ENCODE measurements at regions not wholly inside any gene's neighbourhood (a gene's known extent, or its start where the extent isn't known, plus 50 kb on each side); places are given as distances from the start of the nearest gene placed in this dataset.

GRCh38 chr12:115598871-115599811 is 678.4 kb downstream of the MED13L start:
- no peaks in the 10 kb centered on the region for H3K36me3 Mint-ChIP-seq
- no peaks in the 10 kb centered on the region for H3K4me1 Mint-ChIP-seq (ENCODE audit: low read depth)
- peaks cover 3% of the 10 kb centered on the region for H3K9me3 Mint-ChIP-seq
- ChIA-PET CTCF (no interaction called here), POLR2A (no interaction called here)
- H3K27me3 Mint-ChIP-seq, result peaks cover 4% of the 10 kb centered on the region
- no peak for DNase-seq
- H3K27ac Mint-ChIP-seq, result no peak overlapping the region
- intact Hi-C loops (cut with micrococcal nuclease), result no loop called here
- H3K4me3 Mint-ChIP-seq, result no peak overlapping the region

GRCh38 chr12:115597157-115597712 is 680.3 kb downstream of the MED13L start:
- H3K4me1 Mint-ChIP-seq (ENCODE audit: low read depth), result no peaks in the 10 kb centered on the region

DNA sequence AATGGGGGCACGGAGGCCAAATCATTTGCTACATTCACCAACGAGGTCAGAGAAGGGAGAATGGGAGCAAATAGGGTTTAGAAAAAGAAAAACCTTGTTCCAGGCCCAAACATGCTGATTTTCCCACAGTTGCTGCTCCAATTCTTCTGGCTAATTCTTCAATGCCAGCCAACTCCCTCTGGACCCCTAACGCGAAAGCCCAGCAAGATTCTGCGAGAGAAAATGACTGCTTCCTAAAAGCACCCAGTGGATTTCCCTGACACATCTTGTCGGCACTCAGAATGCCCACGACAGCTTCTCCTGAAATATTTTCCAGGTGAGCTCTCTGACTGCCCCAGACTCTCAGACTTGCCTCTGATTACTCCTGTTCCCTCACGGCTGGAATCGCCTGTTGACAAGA is 689.4 kb downstream of the MED13L start:
- ChIA-PET CTCF (no interaction called here), POLR2A (no interaction called here)
- no peak overlapping the region for H3K27ac Mint-ChIP-seq
- H3K36me3 Mint-ChIP-seq, result no peaks in the 10 kb centered on the region
- no peaks in the 10 kb centered on the region for H3K27me3 Mint-ChIP-seq
- no peaks in the 10 kb centered on the region for H3K4me1 Mint-ChIP-seq (ENCODE audit: low read depth)
- H3K9me3 Mint-ChIP-seq, result peaks cover 13% of the 10 kb centered on the region
- H3K4me3 Mint-ChIP-seq, result no peak overlapping the region
- no peak for DNase-seq
- intact Hi-C loops (cut with micrococcal nuclease), result no loop called here

More at GRCh38 chr12:115597157-115597712, 680.3 kb downstream of the MED13L start:
- no peaks in the 10 kb centered on the region for H3K36me3 Mint-ChIP-seq
- ChIA-PET CTCF (no interaction called here), POLR2A (no interaction called here)
- peaks cover 3% of the 10 kb centered on the region for H3K9me3 Mint-ChIP-seq
- peak; percentile 9 for DNase-seq
- intact Hi-C loops (cut with micrococcal nuclease), result no loop called here
- H3K4me3 Mint-ChIP-seq, result no peak overlapping the region
- H3K27me3 Mint-ChIP-seq, result peaks cover 4% of the 10 kb centered on the region
- no peak overlapping the region for H3K27ac Mint-ChIP-seq

GRCh38 chr12:115584156-115584555 is 693.3 kb downstream of the MED13L start:
- ChIA-PET POLR2A (no interaction called here), CTCF (no interaction called here)
- no peak for DNase-seq
- intact Hi-C loops (cut with micrococcal nuclease), result no loop called here
- Mint-ChIP-seq H3K9me3 (peaks cover 13% of the 10 kb centered on the region), H3K36me3 (no peaks in the 10 kb centered on the region), H3K4me1 (ENCODE audit: low read depth) (no peaks in the 10 kb centered on the region), H3K27ac (no peak overlapping the region), H3K4me3 (no peak overlapping the region), H3K27me3 (peaks cover 1% of the 10 kb centered on the region)

DNA sequence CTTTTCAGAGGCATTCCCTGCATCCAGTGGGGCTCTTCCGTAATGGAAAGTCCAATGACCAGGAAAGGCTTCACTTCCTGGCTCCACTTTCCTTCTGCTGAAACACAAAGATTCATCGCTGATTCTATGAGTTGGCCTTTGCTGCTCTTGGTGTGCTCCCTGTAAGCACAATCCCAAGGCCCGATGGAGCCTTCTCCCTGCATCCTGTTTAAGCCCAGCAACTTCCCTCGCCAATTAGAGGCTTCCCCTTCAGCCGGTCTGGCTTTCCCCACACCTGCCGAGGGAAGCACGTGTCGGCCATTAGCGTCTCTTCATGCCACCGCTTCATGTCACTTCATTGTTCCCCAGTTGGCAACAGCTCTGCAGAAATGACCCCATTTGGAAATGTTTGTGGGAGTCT is 693.9 kb downstream of the MED13L start:
- DNase-seq, result no peak
- no peaks in the 10 kb centered on the region for H3K4me1 Mint-ChIP-seq (ENCODE audit: low read depth)
- ChIA-PET POLR2A (no interaction called here), CTCF (no interaction called here)
- H3K27ac Mint-ChIP-seq, result no peak overlapping the region
- H3K27me3 Mint-ChIP-seq, result peaks cover 1% of the 10 kb centered on the region
- no peaks in the 10 kb centered on the region for H3K36me3 Mint-ChIP-seq
- intact Hi-C loops (cut with micrococcal nuclease), result no loop called here
- no peak overlapping the region for H3K4me3 Mint-ChIP-seq
- H3K9me3 Mint-ChIP-seq, result peaks cover 11% of the 10 kb centered on the region

GRCh38 chr12:115577401-115577800 is 700.1 kb downstream of the MED13L start:
- intact Hi-C loops (cut with micrococcal nuclease), result no loop called here
- Mint-ChIP-seq H3K36me3 (no peaks in the 10 kb centered on the region), H3K4me3 (no peak overlapping the region), H3K9me3 (no peaks in the 10 kb centered on the region), H3K4me1 (ENCODE audit: low read depth) (no peaks in the 10 kb centered on the region), H3K27ac (no peak overlapping the region), H3K27me3 (peaks cover 1% of the 10 kb centered on the region)
- ChIA-PET POLR2A (no interaction called here), CTCF (no interaction called here)
- no peak for DNase-seq

DNA sequence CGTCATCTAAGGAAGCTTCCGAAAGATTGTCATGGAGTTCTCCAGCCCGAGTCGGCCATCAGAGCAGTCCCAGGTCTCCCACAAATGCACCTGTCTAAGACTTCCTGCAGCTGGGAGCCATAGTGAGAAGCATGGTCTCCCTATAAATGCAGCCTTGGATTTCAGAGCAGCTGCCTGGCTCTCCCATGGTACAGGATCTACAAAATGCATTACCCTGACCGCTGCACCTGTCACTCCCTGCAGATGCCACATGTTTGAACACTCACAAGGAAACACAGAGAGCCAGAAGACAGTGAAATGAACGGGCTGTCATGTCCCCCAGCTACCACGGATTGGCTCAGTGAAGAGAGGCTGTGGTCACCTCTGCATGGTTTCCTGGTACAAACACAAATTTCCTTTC is 702.7 kb downstream of the MED13L start:
- H3K27me3 Mint-ChIP-seq, result no peaks in the 10 kb centered on the region
- no peak overlapping the region for H3K4me3 Mint-ChIP-seq
- no peak overlapping the region for H3K27ac Mint-ChIP-seq
- ChIA-PET POLR2A (no interaction called here), CTCF (no interaction called here)
- no peaks in the 10 kb centered on the region for H3K4me1 Mint-ChIP-seq (ENCODE audit: low read depth)
- no peak for DNase-seq
- intact Hi-C loops (cut with micrococcal nuclease), result no loop called here
- H3K36me3 Mint-ChIP-seq, result no peaks in the 10 kb centered on the region
- no peaks in the 10 kb centered on the region for H3K9me3 Mint-ChIP-seq

DNA sequence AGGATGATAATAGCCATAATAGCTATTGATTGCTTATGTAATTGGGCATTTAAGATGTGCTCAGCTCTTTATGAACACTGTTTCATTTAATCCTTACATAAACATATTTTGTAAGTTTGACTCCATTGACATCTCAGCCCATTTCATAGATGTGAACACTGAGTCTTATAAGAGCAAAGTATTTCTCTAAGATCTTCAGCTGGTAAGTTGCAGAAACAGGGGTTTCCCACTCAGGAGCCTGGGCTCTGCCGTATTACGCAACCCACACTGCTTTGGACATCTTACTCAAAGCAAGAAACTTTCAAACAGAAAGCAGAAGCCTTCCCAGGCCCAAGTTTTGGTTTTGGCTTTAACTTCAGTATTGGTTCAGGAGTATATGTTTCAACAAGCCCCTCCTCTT is 705.1 kb downstream of the MED13L start:
- Mint-ChIP-seq H3K27ac (no peak overlapping the region), H3K36me3 (no peaks in the 10 kb centered on the region), H3K9me3 (no peaks in the 10 kb centered on the region), H3K4me3 (no peak overlapping the region), H3K27me3 (no peaks in the 10 kb centered on the region), H3K4me1 (ENCODE audit: low read depth) (no peaks in the 10 kb centered on the region)
- no peak for DNase-seq
- intact Hi-C loops (cut with micrococcal nuclease), result no loop called here
- CTCF ChIA-PET, result no interaction called here
- POLR2A ChIA-PET, result no interaction called here

DNA sequence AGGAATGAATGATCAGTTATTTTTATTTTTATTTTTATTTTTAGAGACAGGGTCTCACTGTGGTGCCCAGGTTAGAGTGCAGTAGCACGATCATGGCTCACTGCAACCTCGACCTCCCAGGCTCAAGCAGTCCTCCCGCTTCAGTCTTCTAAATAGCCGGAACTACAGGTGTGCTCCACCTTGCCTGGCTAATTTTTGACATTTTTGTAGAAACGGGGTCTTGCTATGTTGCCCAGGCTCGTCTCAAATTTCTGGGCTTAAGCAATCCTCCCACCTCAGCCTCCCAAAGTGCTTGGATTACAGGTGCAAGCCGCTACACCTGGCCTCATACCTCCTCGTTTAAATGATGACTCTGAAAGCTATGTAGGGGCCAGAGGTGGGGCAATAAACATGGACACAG is 706.0 kb downstream of the MED13L start:
- intact Hi-C loops (cut with micrococcal nuclease), result no loop called here
- Mint-ChIP-seq H3K36me3 (no peaks in the 10 kb centered on the region), H3K27me3 (no peaks in the 10 kb centered on the region), H3K4me1 (ENCODE audit: low read depth) (no peaks in the 10 kb centered on the region), H3K9me3 (no peaks in the 10 kb centered on the region), H3K4me3 (no peak overlapping the region), H3K27ac (no peak overlapping the region)
- ChIA-PET POLR2A (no interaction called here), CTCF (no interaction called here)
- DNase-seq, result no peak

DNA sequence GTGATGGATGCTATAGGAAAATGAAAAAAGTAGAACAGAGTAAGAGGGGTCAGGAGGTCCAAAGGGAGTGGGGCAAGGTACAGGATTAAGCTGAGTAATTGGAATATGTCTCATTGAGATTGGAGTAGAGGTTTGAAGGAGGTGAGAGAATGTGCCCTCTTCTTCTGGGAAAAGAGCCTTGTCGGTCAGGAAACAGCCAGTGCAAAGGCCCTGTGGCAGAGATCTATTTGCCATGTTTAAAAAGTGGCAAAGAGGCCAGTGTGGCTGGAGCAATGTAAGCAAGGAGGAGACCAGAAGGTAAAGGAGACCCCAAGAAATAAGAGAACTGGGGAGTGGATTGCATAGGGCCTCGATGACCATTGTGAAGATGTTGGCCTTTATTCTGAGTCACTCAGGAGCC is 706.5 kb downstream of the MED13L start:
- CTCF ChIA-PET, result no interaction called here

DNA sequence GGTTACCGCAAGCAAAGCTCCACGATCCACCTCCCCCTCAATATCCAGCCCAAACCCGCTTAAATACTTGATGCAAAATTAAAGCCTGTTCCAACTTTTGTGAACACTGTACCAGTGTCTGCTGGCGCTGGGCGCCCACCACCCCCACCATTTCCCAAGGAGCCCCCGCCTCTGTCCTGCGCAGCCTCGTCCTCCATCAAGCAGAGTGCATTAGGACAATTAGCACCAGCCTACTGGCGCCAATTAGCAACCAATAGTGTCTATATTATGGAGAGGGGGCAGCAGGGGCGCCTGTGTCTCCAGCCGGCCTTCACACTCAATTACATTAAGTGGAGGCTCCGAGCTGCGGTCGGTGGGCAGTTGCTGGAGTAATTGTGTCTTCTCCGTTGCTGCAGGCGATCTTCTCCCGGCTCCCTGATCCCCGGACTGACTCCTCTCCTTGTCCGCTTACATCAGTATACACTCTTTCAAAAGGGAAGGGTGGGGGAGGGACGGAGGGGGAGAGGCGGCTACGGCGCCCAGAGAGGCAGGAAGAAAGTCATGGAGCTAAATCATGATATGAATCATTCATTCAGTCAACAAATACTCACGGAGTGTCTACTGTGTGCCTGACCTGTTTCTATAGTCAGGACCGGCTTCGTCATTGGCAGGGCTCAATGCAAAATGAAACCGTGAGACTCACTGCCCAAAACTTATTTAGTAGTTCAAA is 707.3 kb downstream of the MED13L start:
- DNase-seq, result no peak
- POLR2A ChIA-PET, result no interaction called here
- Mint-ChIP-seq H3K36me3 (no peaks in the 10 kb centered on the region), H3K27me3 (no peaks in the 10 kb centered on the region), H3K4me3 (no peak overlapping the region), H3K9me3 (no peaks in the 10 kb centered on the region), H3K27ac (no peak overlapping the region), H3K4me1 (ENCODE audit: low read depth) (no peaks in the 10 kb centered on the region)
- intact Hi-C loops (cut with micrococcal nuclease), result no loop called here
- CTCF ChIA-PET, result no interaction called here

More for the DNA sequence above, 706.5 kb downstream of the MED13L start:
- Mint-ChIP-seq H3K4me1 (ENCODE audit: low read depth) (no peaks in the 10 kb centered on the region), H3K27me3 (no peaks in the 10 kb centered on the region), H3K36me3 (no peaks in the 10 kb centered on the region), H3K9me3 (no peaks in the 10 kb centered on the region), H3K4me3 (no peak overlapping the region), H3K27ac (no peak overlapping the region)
- no peak for DNase-seq
- POLR2A ChIA-PET, result no interaction called here
- intact Hi-C loops (cut with micrococcal nuclease), result no loop called here

GRCh38 chr12:115569345-115570068 is 708.0 kb downstream of the MED13L start:
- Mint-ChIP-seq H3K4me3 (no peak overlapping the region), H3K4me1 (ENCODE audit: low read depth) (no peaks in the 10 kb centered on the region), H3K27ac (no peak overlapping the region), H3K9me3 (no peaks in the 10 kb centered on the region), H3K27me3 (no peaks in the 10 kb centered on the region), H3K36me3 (no peaks in the 10 kb centered on the region)
- ChIA-PET CTCF (no interaction called here), POLR2A (no interaction called here)
- intact Hi-C loops (cut with micrococcal nuclease), result no loop called here
- DNase-seq, result no peak
